Lower leg skin (tissue), 3 donors: ENCODE measurements at regions not wholly inside any gene's neighbourhood (a gene's known extent, or its start where the extent isn't known, plus 50 kb on each side); places are given as distances from the start of the nearest gene placed in this dataset.

Source experiments
- CTCF ChIP-seq, 3 donors: fragments of 450-650 bp; IDR thresholded peaks; one replicate each; pipeline ENCODE4 v1.5.1; 2016; ENCODE audit warnings: antibody characterized with exemption in 3 of 3, mild to moderate bottlenecking in 3 of 3, moderate library complexity in 2 of 3
- POLR2A ChIP-seq, 2 donors: fragments of 450-650 bp; IDR thresholded peaks; one replicate each; pipeline ENCODE4 v1.6.1; 2016 to 2017; ENCODE audit warnings: antibody characterized with exemption in 2 of 2, mild to moderate bottlenecking in 1 of 2, moderate library complexity in 1 of 2

DNA sequence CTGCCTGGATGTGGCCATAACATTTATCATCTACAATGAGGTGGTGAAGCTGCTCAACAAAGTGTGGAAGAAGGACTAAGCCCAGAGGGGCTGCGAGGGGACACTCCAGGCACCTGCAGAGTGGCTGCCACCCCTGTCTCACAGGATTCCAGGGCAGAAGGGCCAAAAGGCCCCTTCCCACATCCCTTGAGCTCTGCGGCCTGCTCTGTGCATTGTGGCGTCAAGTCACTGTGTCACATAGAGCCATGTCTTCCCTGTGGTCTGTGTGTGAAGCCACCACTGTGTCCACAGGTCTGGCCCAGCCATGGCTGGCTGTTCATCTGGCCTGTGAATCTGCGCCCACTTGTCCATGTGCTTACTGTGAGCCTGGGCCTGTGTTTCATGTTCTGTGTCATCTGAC lies 1714.6 kb downstream of the TP53TG3F start:
- no peak for TF ChIP-seq POLR2A (IDR thresholded peaks at IDR 0.05)
- TF ChIP-seq CTCF (IDR thresholded peaks at IDR 0.05), result no peak
